Neural crest cell (in vitro differentiated cells): ENCODE measurements at regions not wholly inside any gene's neighbourhood (a gene's known extent, or its start where the extent isn't known, plus 50 kb on each side); places are given as distances from the start of the nearest gene placed in this dataset.

ENCODE experiments used
- DNase-seq: peaks from one replicate; pipeline ENCODE4 v3.0.0; 2021; ENCODE audit warnings: low read depth, mixed read lengths, low spot score
- H3K27ac Mint-ChIP-seq: one replicate; pipeline ENCODE4 v1.8.0; 2021; ENCODE audit warnings: mild to moderate bottlenecking, mixed read lengths; ENCODE audit not compliant: unreplicated experiment
- H3K27me3 Mint-ChIP-seq: 2 replicates; pipeline ENCODE4 v1.8.0; 2021; ENCODE audit warnings: low read depth, mild to moderate bottlenecking, mixed read lengths
- H3K36me3 Mint-ChIP-seq: 2 replicates; pipeline ENCODE4 v1.8.0; 2021; ENCODE audit warnings: low read depth, mild to moderate bottlenecking, mixed read lengths
- H3K4me1 Mint-ChIP-seq: 2 replicates; pipeline ENCODE4 v1.8.0; 2021; ENCODE audit warnings: mixed read lengths
- H3K4me3 Mint-ChIP-seq: one replicate; pipeline ENCODE4 v1.8.0; 2021; ENCODE audit warnings: mild to moderate bottlenecking, mixed read lengths
- H3K9me3 Mint-ChIP-seq: 2 replicates; pipeline ENCODE4 v1.8.0; 2021; ENCODE audit warnings: mixed read lengths
- TF ChIP-seq, protein P1 (sequence below): fragments of 200-600 bp; sonication (generic); conservative IDR thresholded peaks from 2 replicates; pipeline ENCODE4 v1.5.0; 2021; ENCODE audit warnings: antibody characterized with exemption, mild to moderate bottlenecking

DNA sequence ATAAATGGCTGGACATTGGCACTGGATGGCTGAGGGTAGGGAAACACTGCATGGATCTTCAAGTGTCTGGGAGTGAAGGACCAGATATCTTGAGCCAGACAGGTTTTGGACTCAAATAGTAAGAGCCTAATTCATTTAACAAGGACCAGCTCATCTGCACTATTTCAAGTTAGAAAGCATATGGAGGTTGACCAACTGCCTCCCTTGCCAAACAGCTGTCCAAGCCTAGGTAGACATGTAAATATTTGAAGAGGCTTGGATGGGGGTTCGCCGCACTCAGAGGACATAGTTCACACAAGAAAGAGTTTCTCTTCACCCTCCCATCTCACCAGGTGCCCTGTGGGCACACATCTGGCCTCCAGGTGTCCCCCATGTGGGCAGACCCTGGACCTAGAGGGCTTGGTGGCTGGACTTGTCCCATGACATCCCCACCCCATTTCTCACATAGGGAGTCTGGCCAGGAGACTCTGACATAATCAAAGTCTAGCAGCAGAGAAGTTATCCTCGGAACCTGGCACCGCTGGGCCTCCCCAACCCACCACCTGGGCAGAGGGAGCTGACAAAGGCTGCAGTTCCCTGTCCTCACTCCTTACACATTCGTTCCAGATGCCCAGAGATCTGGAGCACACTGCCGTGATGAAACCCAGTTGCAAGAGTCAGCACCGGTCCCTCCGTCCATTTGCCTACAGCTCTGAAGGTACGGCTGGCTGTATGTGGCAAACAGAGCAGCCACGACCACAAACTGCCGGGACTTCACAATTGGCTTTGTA lies 116.9 kb upstream of the GDF10 start:
- peaks cover 4% of the 10 kb centered on the region for H3K4me1 Mint-ChIP-seq
- DNase-seq: no peak
- no peak overlapping the region for H3K27ac Mint-ChIP-seq
- no peaks in the 10 kb centered on the region for H3K36me3 Mint-ChIP-seq
- no peak overlapping the region for H3K4me3 Mint-ChIP-seq
- no peaks in the 10 kb centered on the region for H3K9me3 Mint-ChIP-seq
- TF ChIP-seq, protein P1, sequence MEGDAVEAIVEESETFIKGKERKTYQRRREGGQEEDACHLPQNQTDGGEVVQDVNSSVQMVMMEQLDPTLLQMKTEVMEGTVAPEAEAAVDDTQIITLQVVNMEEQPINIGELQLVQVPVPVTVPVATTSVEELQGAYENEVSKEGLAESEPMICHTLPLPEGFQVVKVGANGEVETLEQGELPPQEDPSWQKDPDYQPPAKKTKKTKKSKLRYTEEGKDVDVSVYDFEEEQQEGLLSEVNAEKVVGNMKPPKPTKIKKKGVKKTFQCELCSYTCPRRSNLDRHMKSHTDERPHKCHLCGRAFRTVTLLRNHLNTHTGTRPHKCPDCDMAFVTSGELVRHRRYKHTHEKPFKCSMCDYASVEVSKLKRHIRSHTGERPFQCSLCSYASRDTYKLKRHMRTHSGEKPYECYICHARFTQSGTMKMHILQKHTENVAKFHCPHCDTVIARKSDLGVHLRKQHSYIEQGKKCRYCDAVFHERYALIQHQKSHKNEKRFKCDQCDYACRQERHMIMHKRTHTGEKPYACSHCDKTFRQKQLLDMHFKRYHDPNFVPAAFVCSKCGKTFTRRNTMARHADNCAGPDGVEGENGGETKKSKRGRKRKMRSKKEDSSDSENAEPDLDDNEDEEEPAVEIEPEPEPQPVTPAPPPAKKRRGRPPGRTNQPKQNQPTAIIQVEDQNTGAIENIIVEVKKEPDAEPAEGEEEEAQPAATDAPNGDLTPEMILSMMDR: no peak
- H3K27me3 Mint-ChIP-seq: peaks cover under 1% of the 10 kb centered on the region

DNA sequence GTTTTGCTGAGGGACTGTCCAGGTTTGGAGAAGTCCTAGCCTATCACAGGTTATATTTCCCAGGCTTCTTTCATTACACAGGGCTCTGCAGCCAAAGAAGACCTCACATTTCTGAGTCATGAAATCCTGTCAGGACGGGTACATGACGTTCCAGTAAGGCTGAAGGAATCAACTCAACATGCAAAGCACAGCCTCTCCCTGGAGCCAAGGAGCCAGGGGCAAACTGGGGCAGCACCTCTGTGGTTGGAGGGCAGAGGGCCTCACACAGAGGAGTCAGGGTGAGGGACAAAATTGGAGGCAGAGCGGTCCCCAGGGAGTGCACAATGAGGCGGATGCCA lies 116.3 kb upstream of the GDF10 start:
- Mint-ChIP-seq H3K36me3 (no peaks in the 10 kb centered on the region), H3K4me3 (no peak overlapping the region), H3K27me3 (no peaks in the 10 kb centered on the region), H3K9me3 (no peaks in the 10 kb centered on the region), H3K27ac (no peak overlapping the region), H3K4me1 (peaks cover 9% of the 10 kb centered on the region)
- DNase-seq: no peak
- TF ChIP-seq, protein P1: no peak

DNA sequence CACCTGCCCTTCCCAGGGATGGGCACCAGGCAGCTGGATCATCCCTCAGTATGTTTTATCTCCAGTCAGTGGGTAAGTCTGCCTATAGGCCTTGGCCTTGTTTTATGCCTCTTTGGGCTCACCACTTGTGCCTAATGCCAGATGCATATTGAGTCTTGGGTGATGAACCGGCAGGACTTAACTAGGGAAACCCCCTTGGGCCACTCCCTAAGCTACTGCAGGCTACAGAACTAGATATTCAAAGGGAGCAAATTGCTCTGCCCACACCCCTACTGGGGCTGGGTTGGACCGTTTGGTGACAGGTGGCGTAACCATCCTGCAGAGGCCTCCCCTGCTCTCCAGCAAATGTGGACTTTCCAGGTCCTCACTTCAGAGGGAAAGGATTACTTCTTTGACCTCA lies 115.7 kb upstream of the GDF10 start:
- TF ChIP-seq, protein P1: no peak
- no peaks in the 10 kb centered on the region for H3K27me3 Mint-ChIP-seq
- H3K9me3 Mint-ChIP-seq: no peaks in the 10 kb centered on the region
- no peak overlapping the region for H3K4me3 Mint-ChIP-seq
- no peak overlapping the region for H3K27ac Mint-ChIP-seq
- no peaks in the 10 kb centered on the region for H3K36me3 Mint-ChIP-seq
- H3K4me1 Mint-ChIP-seq: peaks cover 11% of the 10 kb centered on the region
- DNase-seq: no peak

DNA sequence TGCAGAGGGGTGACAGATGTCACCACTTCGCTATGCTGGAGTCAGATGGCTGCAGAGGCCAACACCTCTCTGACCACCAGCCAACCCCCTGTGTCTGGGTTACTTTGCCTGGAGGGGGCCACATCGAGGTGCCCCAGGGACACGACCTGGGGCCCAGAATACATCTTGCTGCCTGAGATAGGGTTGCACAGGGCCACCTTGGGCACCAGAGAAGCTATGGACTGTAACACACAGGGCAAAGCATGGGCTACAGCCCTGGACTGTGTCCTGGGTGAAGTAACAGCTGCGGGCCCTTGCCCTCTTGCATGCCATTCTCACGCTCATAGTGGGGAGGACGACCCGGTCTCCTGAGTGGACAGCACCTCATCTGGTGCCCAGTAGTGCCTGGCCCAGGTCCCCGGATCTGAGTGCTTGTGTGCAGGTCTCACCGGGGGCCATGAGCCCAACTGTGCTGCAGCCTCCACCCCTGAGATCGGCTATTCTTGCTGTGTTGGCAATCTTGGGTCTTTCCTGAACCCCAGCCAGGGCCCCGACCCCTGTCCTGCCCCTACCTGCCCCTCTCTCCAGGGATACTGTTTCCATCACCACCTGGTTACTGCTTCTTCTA lies 115.2 kb upstream of the GDF10 start:
- TF ChIP-seq, protein P1: no peak
- H3K36me3 Mint-ChIP-seq: no peaks in the 10 kb centered on the region
- no peak overlapping the region for H3K4me3 Mint-ChIP-seq
- no peaks in the 10 kb centered on the region for H3K9me3 Mint-ChIP-seq
- peaks cover 11% of the 10 kb centered on the region for H3K4me1 Mint-ChIP-seq
- no peaks in the 10 kb centered on the region for H3K27me3 Mint-ChIP-seq
- H3K27ac Mint-ChIP-seq: no peak overlapping the region
- DNase-seq: no peak

DNA sequence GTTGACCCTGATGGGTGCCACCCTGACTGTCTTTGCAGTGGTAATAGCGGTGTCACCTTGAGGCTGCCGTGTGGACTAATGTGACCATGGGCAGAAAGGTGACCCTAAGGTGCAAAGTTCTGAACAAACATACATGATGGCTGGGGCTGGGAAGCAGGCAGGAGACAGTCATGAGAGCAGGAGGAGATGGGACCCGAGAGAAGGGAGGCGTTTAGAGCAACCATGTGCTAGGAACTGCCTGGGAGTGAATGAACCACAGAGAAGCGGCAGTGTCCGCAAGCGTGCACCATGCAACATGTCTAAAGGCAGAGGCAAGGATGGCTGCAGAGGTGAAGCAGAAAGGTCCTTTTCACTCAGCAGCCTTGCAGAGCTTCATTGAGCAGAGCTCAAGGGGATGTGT lies 113.1 kb upstream of the GDF10 start:
- DNase-seq: no peak
- Mint-ChIP-seq H3K27ac (no peak overlapping the region), H3K27me3 (no peaks in the 10 kb centered on the region), H3K4me1 (peaks cover 8% of the 10 kb centered on the region), H3K9me3 (no peaks in the 10 kb centered on the region), H3K36me3 (no peaks in the 10 kb centered on the region), H3K4me3 (no peak overlapping the region)
- TF ChIP-seq, protein P1: no peak
